CD4-positive, alpha-beta T cell treated with Interleukin-6 for 4 hours (primary cell): ENCODE measurements at regions not wholly inside any gene's neighbourhood (a gene's known extent, or its start where the extent isn't known, plus 50 kb on each side); places are given as distances from the start of the nearest gene placed in this dataset.
"Not testable (repeated sequence)": the region's sequence is repeated elsewhere in the genome, so short reads cannot be mapped to it uniquely, and the experiment has no call there.

ENCODE experiments used
- DNase-seq: peaks from one replicate; pipeline ENCODE4 v3.0.0-alpha.2; 2020; ENCODE audit warnings: mixed read lengths

GRCh38 chr18:70956554-70956953 is 667.7 kb downstream of the SOCS6 start:
- no peak for DNase-seq

GRCh38 chr18:70936160-70936559 is 647.3 kb downstream of the SOCS6 start:
- DNase-seq, result no peak

GRCh38 chr18:70931942-70932814 is 643.3 kb downstream of the SOCS6 start:
- DNase-seq, result peak; percentile 12

- no peak for DNase-seq
These were observed 632.1 kb downstream of the SOCS6 start for GRCh38 chr18:70920840-70921374.

- DNase-seq, result no peak
These were observed 618.8 kb downstream of the SOCS6 start for GRCh38 chr18:70907673-70908072.

- DNase-seq, result no peak
These were observed 603.5 kb downstream of the SOCS6 start for GRCh38 chr18:70892381-70892780.

- DNase-seq, result no peak
These were observed 581.4 kb downstream of the SOCS6 start for GRCh38 chr18:70870292-70870691.

GRCh38 chr18:70848329-70848728 is 559.5 kb downstream of the SOCS6 start:
- no peak for DNase-seq

- no peak for DNase-seq
These were observed 551.8 kb downstream of the SOCS6 start for GRCh38 chr18:70840649-70841048.

GRCh38 chr18:70827632-70828031 is 538.8 kb downstream of the SOCS6 start:
- DNase-seq, result no peak

DNA sequence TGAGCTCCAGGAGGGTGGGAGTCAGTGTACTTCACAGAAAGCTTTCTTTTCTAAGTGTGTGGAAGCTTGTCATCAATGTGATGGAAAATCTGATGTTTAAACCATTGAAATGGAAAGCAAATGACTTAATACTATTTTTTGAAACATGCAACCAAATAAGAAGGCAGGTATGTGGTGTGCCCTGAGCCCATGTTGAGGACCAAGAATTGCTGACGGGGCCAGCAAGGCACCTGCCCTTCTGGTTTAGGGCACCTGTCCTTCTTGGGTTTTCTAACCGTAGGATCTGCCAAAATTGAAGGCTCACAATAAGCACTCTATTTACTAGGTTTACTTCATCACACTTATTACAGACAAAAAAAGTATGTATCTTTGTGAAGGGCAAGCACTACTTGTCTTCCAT is 537.7 kb downstream of the SOCS6 start:
- DNase-seq, result no peak

GRCh38 chr18:70822691-70823090 is 533.8 kb downstream of the SOCS6 start:
- no peak for DNase-seq

GRCh38 chr18:70822117-70822516 is 533.3 kb downstream of the SOCS6 start:
- DNase-seq, result no peak

DNA sequence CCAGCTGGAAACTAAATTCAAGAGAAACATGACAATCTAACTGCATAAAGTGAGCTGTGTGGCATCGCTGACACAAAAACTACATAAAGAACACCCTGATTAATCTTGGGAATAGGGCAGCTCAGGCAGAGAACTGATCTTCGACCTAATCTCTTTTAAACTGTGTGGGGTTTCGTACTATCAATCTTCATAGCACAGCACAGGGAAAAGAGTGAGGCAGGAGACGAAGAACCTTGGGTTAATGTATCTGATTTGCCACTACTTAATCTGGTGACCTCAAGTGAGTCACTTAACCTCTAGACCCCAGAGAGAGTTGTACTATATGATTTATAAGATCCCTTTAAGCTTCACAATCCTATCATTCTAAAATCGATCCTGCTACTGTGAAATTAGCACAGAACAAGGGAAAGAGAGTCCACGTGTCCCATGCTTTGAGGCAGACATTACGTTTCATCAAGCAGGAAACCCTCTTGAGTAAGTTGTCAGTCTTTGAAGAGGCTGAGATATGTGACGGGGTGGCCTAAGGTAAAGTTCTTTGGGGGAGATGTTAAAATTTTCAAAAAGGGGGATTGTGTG is 519.7 kb downstream of the SOCS6 start:
- DNase-seq, result no peak

- peak; percentile 75 for DNase-seq
These were observed 493.1 kb downstream of the SOCS6 start for GRCh38 chr18:70781860-70782453.

GRCh38 chr18:70766254-70766653 is 477.4 kb downstream of the SOCS6 start:
- DNase-seq, result not testable (repeated sequence)

GRCh38 chr18:70762812-70763211 is 474.0 kb downstream of the SOCS6 start:
- no peak for DNase-seq

DNA sequence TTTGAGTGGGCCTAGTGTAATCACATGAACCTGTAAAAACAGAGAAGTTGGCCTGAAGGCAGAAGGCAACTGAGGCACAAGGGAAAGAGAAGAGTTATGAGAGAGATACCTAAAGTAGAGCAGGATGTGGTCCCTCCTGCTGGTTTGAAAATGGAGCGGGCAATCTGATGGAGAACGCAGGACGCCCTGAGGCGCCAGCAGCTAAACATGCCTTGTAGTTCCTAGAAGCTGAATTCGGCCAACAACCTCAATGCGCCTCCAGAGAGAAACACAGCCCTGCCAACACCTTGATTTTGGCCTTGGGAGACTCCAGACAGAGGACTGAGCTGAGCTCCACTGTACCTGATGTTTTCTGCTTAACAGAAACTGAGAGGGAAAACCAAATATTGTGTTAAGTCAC is 469.9 kb downstream of the SOCS6 start:
- no peak for DNase-seq

- no peak for DNase-seq
These were observed 465.6 kb downstream of the SOCS6 start for GRCh38 chr18:70754486-70754885.

- DNase-seq, result no peak
These were observed 444.1 kb downstream of the SOCS6 start for GRCh38 chr18:70732916-70733315.

DNA sequence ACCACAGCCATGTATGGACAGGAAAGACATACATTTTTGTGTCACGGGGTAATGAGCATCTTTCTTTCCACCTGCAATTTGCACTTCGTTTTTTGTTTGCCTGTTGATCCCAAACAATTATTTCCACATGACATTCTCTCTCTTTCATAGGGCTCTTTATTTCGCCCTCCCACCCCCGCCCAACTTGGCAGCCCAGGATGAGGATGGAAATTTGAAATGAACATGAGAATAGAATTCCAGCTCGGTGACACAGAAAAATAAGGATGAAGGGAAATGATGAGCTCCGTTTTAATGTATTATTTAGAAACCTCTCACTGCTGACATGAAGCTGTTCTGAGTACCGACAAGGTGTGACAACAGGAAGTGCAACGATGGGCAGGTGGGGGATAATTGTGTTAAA is 443.3 kb downstream of the SOCS6 start:
- DNase-seq, result no peak

DNA sequence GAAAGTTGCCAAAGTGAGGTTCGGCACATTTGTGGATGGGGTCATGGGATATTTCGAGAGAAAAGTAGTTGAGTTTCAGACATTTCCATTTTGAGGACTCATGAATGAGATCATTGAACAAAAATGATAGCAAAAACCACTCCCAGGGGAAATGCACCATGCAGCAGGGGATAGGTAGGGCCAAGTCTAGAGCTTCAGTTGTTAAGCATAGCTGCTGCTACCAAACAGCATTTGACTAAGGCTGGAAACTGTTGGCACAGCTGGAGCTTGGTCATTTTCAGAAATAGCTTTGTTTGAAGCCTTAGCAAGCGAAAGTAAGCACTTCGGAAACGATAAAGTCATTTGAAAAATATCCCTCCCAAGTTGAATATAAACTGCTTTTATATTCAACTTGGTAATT is 431.8 kb downstream of the SOCS6 start:
- DNase-seq, result no peak

DNA sequence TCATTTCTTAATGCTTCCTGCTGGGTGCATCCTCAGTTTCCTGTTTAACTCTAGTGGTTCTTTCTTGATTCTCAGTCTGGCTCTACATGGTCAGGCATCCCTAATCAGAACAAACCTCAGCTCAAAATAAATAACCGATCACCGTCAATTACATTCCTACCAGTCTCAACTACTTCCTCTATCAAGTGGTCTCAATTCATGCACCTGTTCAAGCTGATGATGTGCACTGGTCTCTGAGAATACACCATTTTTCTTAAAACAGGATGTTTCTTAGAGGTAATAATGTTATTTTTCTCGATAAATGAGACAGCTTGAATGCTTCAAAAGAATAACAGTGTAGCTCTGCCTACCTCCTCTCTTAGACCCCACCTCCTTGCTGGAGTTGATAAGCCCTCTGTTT is 420.9 kb downstream of the SOCS6 start:
- DNase-seq, result no peak

- no peak for DNase-seq
These were observed 420.3 kb downstream of the SOCS6 start for GRCh38 chr18:70709144-70709543.
